ENCODE measurements at regions not wholly inside any gene's neighbourhood (a gene's known extent, or its start where the extent isn't known, plus 50 kb on each side); places are given as distances from the start of the nearest gene placed in this dataset.

DNA sequence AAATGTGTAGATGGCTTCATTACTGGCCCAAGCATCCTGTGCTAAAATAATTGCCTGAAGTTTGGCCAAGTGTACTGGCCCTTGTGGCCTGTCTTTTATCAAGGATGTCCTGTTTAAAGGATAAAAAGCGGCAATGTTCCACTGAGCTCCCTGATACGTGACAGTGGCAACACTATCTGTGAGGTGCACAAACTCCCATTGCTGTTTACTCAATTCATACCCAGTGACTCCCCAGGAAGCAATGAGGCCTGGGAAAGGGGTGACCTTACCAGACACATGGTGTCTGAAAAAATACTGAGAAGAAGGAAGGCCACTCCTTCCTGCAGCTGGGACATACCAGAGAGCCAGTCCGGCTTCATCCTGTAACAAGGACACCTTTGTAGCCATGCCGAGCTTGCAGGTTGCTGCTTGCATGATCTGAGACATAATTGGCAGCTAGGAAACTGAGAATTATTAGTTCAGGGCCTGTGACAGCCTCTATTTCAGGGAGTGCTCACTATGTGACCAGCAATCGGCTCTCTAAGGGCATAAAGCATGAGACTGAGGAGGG, 198.5 kb upstream of the LRATD1 start:
- TF ChIP-seq, protein P1, sequence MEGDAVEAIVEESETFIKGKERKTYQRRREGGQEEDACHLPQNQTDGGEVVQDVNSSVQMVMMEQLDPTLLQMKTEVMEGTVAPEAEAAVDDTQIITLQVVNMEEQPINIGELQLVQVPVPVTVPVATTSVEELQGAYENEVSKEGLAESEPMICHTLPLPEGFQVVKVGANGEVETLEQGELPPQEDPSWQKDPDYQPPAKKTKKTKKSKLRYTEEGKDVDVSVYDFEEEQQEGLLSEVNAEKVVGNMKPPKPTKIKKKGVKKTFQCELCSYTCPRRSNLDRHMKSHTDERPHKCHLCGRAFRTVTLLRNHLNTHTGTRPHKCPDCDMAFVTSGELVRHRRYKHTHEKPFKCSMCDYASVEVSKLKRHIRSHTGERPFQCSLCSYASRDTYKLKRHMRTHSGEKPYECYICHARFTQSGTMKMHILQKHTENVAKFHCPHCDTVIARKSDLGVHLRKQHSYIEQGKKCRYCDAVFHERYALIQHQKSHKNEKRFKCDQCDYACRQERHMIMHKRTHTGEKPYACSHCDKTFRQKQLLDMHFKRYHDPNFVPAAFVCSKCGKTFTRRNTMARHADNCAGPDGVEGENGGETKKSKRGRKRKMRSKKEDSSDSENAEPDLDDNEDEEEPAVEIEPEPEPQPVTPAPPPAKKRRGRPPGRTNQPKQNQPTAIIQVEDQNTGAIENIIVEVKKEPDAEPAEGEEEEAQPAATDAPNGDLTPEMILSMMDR (conservative IDR thresholded peaks at IDR 0.05 in 1 of 2, IDR thresholded peaks at IDR 0.05 in 1 of 2; ENCODE audit: low read depth in 1 of 2, low read length in 2 of 2) = no peak
- no peak for TF ChIP-seq EZH2 (IDR thresholded peaks at IDR 0.05; ENCODE audit: low read length, missing control alignments)
